H1 (cell line): ENCODE measurements at regions not wholly inside any gene's neighbourhood (a gene's known extent, or its start where the extent isn't known, plus 50 kb on each side); places are given as distances from the start of the nearest gene placed in this dataset.

ENCODE experiments used
- HDAC2 ChIP-seq, 2 experiments: fragments of 300-600 bp in 1 of 2; sonication (generic) in 1 of 2; IDR thresholded peaks; 2 replicates each; pipeline ENCODE4 v1.6.1; 2011 to 2012; ENCODE audit warnings: low read depth in 2 of 2, low read length in 2 of 2, mild to moderate bottlenecking in 2 of 2, moderate library complexity in 2 of 2, borderline replicate concordance in 1 of 2, inconsistent platforms in 1 of 2

- no peak for TF ChIP-seq HDAC2 (IDR thresholded peaks at IDR 0.05; ENCODE audit: borderline replicate concordance in 1 of 2, low read depth in 2 of 2, low read length in 2 of 2)
Observed at GRCh38 chr7:114150689-114151088, 231.9 kb upstream of the PPP1R3A start (continued).
